ENCODE measurements at regions not wholly inside any gene's neighbourhood (a gene's known extent, or its start where the extent isn't known, plus 50 kb on each side); places are given as distances from the start of the nearest gene placed in this dataset.

DNA sequence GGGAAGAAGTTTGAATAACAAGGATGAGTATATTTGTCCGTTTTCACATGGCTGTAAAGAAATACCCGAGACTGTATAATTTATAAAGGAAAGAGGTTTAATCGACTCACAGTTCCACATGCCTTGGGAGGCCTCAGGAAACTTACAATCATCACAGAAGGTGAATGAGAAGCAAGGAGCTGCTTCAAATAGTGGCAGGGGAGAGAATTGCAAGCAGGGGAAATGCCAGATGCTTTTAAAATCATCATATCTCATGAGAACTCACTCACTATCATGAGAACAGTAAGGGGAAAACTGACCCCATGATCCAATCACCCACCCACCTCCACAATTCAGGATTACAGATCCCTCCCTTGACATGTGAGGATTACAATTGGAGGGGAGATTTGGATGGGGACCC is 212.8 kb upstream of the CDH8 start:
- TF ChIP-seq, protein P1, sequence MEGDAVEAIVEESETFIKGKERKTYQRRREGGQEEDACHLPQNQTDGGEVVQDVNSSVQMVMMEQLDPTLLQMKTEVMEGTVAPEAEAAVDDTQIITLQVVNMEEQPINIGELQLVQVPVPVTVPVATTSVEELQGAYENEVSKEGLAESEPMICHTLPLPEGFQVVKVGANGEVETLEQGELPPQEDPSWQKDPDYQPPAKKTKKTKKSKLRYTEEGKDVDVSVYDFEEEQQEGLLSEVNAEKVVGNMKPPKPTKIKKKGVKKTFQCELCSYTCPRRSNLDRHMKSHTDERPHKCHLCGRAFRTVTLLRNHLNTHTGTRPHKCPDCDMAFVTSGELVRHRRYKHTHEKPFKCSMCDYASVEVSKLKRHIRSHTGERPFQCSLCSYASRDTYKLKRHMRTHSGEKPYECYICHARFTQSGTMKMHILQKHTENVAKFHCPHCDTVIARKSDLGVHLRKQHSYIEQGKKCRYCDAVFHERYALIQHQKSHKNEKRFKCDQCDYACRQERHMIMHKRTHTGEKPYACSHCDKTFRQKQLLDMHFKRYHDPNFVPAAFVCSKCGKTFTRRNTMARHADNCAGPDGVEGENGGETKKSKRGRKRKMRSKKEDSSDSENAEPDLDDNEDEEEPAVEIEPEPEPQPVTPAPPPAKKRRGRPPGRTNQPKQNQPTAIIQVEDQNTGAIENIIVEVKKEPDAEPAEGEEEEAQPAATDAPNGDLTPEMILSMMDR (IDR thresholded peaks at IDR 0.05) = no peak
- no peak for TF ChIP-seq POLR2A (IDR thresholded peaks at IDR 0.05)

All from uterus (tissue), 2 donors.